HUES6 (cell line): ENCODE measurements at regions not wholly inside any gene's neighbourhood (a gene's known extent, or its start where the extent isn't known, plus 50 kb on each side); places are given as distances from the start of the nearest gene placed in this dataset.
"Not testable (repeated sequence)": the region's sequence is repeated elsewhere in the genome, so short reads cannot be mapped to it uniquely, and the experiment has no call there.

Experiments
- H3K27ac ChIP-seq: 2 replicates; pipeline ENCODE4 v1.7.0; 2013; ENCODE audit warnings: low read depth, mild to moderate bottlenecking, low read length, inconsistent platforms
- H3K27me3 ChIP-seq: 2 replicates; pipeline ENCODE4 v1.6.1; 2013; ENCODE audit warnings: low read length; ENCODE audit not compliant: control insufficient read depth, insufficient read depth
- H3K36me3 ChIP-seq: 2 replicates; pipeline ENCODE4 v1.6.1; 2013; ENCODE audit warnings: low read length; ENCODE audit not compliant: control insufficient read depth, insufficient read depth
- H3K4me1 ChIP-seq: 2 replicates; pipeline ENCODE4 v1.6.1; 2013; ENCODE audit warnings: low read length; ENCODE audit not compliant: control insufficient read depth, insufficient read depth
- H3K4me3 ChIP-seq: 2 replicates; pipeline ENCODE4 v1.5.1; 2013; ENCODE audit warnings: low read depth, low read length
- H3K9ac ChIP-seq: one replicate; pipeline ENCODE4 v1.6.1; 2013; ENCODE audit warnings: mild to moderate bottlenecking, low read length
- H3K9me3 ChIP-seq: 2 replicates; pipeline ENCODE4 v1.6.1; 2013; ENCODE audit warnings: low read depth, low read length; ENCODE audit not compliant: control insufficient read depth, insufficient read depth

DNA sequence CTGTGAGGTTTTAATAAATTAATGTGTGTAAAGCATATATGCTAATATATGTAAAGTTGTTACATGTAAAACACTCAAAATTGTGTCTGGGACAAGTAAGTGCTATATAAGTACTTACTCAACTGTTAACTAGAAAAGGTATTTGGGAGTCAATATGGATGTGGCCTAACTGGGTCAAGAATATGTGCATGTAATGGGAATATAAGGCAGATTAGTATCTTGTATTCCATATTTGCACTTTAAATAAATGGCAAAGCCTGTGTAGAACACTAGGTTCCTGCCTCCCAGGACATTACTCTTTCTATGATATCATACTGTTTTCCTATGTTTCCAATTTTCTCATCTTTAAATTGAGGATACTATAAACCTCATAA is 270.6 kb downstream of the FBXO8 start:
- no peaks in the 10 kb centered on the region for H3K27me3 ChIP-seq
- no peaks in the 10 kb centered on the region for H3K4me1 ChIP-seq
- no peaks in the 10 kb centered on the region for H3K36me3 ChIP-seq
- H3K9me3 ChIP-seq = no peaks in the 10 kb centered on the region
- H3K27ac ChIP-seq = no peak overlapping the region
- no peak overlapping the region for H3K9ac ChIP-seq
- H3K4me3 ChIP-seq = no peak overlapping the region

DNA sequence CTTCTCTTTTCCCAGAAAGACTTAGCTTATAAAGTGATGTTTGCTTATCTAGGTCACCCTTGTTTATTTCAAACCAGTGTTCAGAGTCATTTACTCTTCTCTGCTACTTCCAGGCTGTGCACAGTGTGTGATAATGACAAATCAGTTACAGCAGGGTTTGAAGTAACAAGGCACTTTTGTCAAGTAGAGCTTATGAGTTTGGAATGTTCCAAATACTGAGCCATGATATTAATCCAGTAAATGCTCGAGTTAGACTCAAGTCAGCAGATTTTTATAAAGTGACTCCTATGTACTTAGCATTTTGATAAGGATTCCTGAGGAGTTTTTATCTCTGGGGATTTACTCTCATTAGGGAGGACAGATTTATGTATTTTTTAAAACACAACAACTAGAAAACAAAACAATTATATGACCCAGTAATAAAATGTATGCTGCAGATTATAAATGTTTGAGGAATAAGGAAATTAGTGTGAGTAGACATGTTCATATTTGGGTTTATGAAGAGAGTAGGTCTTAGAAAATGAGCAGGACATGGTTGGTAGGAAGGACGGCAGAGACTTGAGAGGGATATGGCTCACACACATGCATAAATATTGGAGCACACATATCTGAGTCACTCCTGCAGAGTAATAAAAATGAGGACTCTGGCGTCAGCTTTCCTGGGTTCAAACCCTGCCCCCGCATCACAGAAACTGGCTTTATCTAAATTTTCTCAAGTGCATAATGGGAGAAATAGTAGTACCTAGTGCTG is 271.2 kb downstream of the FBXO8 start:
- Histone ChIP-seq H3K27ac (no peak overlapping the region), H3K36me3 (no peaks in the 10 kb centered on the region), H3K4me1 (no peaks in the 10 kb centered on the region), H3K9me3 (no peaks in the 10 kb centered on the region), H3K27me3 (no peaks in the 10 kb centered on the region), H3K4me3 (no peak overlapping the region), H3K9ac (no peak overlapping the region)

- Histone ChIP-seq H3K4me1 (no peaks in the 10 kb centered on the region), H3K36me3 (no peaks in the 10 kb centered on the region), H3K9ac (no peak overlapping the region), H3K9me3 (no peaks in the 10 kb centered on the region), H3K27me3 (no peaks in the 10 kb centered on the region), H3K4me3 (no peak overlapping the region), H3K27ac (no peak overlapping the region)
Measured at GRCh38 chr4:174010547-174010946, 272.9 kb downstream of the FBXO8 start.

DNA sequence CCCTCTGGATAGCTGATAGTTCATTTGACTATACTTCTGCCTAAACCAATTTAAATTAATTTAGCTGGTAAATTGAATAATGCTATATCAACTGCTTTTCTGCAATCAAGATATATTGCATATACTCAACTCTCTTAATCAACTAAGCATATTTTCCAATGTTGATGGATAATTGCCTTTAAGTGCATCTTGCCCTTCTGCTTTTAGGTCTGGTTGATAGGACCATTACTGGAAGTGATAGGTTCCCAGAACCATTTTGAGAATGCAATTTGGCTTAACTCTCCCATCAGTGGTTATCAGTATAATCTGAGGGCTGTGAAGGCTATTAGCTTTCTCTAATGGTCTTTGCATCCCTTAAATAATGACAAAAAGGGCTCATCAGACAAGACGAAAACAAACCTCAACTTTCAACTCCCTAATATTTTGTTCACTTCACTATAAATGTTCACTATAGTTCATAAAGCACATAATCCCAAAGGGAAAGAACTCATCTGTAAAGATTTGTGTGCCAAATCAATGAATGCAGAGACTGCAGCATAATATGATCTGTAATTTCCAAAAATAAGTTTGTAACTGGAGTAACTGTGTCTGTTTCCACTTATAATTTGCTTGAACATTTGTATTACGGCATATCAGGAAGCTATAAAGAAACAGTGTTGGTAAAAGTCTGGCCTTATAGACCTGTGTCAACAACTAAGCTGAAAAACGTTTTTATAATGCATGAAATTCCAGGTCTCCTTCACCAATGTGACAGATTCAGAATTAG is 273.6 kb downstream of the FBXO8 start:
- Histone ChIP-seq H3K4me1 (no peaks in the 10 kb centered on the region), H3K9ac (no peak overlapping the region), H3K27ac (no peak overlapping the region), H3K9me3 (no peaks in the 10 kb centered on the region), H3K36me3 (no peaks in the 10 kb centered on the region), H3K4me3 (no peak overlapping the region), H3K27me3 (0 out of 2 replicates have a peak, but pooled peaks cover under 1% of the 10 kb centered on the region)

GRCh38 chr4:174005422-174005821 is 278.0 kb downstream of the FBXO8 start:
- Histone ChIP-seq H3K9me3 (no peaks in the 10 kb centered on the region), H3K27me3 (0 out of 2 replicates have a peak, but pooled peaks cover 5% of the 10 kb centered on the region), H3K4me1 (no peaks in the 10 kb centered on the region), H3K27ac (no peak overlapping the region), H3K4me3 (no peak overlapping the region), H3K9ac (no peak overlapping the region), H3K36me3 (no peaks in the 10 kb centered on the region)

GRCh38 chr4:173998471-173999144 is 284.9 kb downstream of the FBXO8 start:
- no peaks in the 10 kb centered on the region for H3K27me3 ChIP-seq
- H3K9me3 ChIP-seq = no peaks in the 10 kb centered on the region
- no peaks in the 10 kb centered on the region for H3K36me3 ChIP-seq
- no peaks in the 10 kb centered on the region for H3K4me1 ChIP-seq
- no peak overlapping the region for H3K9ac ChIP-seq
- H3K4me3 ChIP-seq = no peak overlapping the region
- no peak overlapping the region for H3K27ac ChIP-seq

DNA sequence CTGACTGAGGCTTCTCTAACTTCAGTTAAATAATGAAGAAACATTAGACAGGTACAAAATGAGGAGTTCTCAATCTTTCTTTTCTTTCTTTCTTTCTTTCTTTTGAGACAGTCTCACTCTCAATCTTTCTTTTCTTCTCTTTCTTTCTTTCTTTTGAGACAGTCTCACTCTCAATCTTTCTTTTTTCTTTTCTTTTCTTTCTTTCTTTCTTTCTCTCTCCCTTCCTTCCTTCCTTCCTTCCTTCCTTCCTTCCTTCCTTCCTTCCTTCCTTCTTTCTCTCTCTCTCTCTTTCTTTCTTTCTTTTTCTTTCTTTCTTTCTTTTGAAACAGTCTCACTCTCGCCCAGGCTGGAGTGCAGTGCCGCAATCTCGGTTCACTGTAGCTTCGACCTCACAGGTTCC is 287.7 kb downstream of the FBXO8 start:
- H3K4me1 ChIP-seq, H3K9ac ChIP-seq, H3K36me3 ChIP-seq, H3K27me3 ChIP-seq, H3K9me3 ChIP-seq, H3K4me3 ChIP-seq, H3K27ac ChIP-seq: not testable (repeated sequence)

DNA sequence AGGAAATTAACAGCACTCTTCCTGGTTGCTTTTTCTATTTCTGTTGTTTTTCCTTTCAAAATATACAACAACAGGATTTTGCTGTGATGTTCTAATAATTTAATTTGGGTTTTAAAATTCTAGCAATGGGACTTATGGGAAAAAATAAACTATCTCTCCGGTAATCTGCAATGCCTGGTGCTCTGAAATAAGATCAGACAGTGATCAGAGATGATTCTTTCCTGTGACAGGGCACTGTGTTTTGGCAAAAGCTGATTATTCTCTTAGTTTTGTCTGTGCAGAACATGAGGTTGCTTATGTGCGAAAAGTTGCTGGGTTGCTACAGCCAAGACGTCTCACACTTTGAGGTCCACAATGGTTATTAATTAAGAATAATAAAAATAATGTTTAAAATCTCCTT is 291.7 kb downstream of the FBXO8 start:
- peaks cover 4% of the 10 kb centered on the region; the same call in 1 of the 2 replicates for H3K4me1 ChIP-seq
- H3K27ac ChIP-seq = no peak overlapping the region
- H3K4me3 ChIP-seq = no peak overlapping the region
- no peaks in the 10 kb centered on the region for H3K36me3 ChIP-seq
- no peaks in the 10 kb centered on the region for H3K27me3 ChIP-seq
- H3K9me3 ChIP-seq = no peaks in the 10 kb centered on the region
- no peak overlapping the region for H3K9ac ChIP-seq

DNA sequence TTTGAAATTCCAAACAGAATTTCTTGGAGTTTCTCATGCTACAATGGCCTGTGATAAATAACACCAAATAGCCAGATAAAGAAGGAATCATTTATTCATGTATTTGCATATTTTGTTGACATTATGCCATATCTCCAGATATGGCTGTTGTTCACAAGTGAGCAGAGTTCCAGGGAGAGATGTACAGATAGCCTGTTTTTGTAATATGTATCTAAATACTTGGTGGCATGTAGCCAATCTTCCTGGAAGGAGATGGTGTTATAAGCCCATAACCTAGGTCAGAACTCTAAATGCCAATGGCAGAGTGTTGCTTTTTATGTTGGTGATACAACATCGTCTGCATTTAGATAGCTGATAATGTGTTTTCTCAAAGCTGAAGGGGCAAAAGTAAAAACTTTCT is 292.2 kb downstream of the FBXO8 start:
- no peak overlapping the region for H3K27ac ChIP-seq
- H3K36me3 ChIP-seq = no peaks in the 10 kb centered on the region
- no peaks in the 10 kb centered on the region for H3K27me3 ChIP-seq
- peaks cover 4% of the 10 kb centered on the region; the same call in 1 of the 2 replicates for H3K4me1 ChIP-seq
- H3K9ac ChIP-seq = no peak overlapping the region
- no peak overlapping the region for H3K4me3 ChIP-seq
- H3K9me3 ChIP-seq = no peaks in the 10 kb centered on the region

- no peak overlapping the region for H3K4me3 ChIP-seq
- no peak overlapping the region for H3K9ac ChIP-seq
- no peaks in the 10 kb centered on the region for H3K27me3 ChIP-seq
- no peaks in the 10 kb centered on the region for H3K9me3 ChIP-seq
- H3K4me1 ChIP-seq = peaks cover 4% of the 10 kb centered on the region; the same call in 1 of the 2 replicates
- no peak overlapping the region for H3K27ac ChIP-seq
- no peaks in the 10 kb centered on the region for H3K36me3 ChIP-seq
Measured at GRCh38 chr4:173990869-173991210, 292.6 kb downstream of the FBXO8 start.
